GM23338 (cell line): ENCODE measurements at regions not wholly inside any gene's neighbourhood (a gene's known extent, or its start where the extent isn't known, plus 50 kb on each side); places are given as distances from the start of the nearest gene placed in this dataset.

ENCODE experiments used
- ATAC-seq: fragments of 200-7000 bp; cut with Tn5 transposase; 3 replicates; pipeline ENCODE4 v1.9.1; 2020
- DNase-seq: peaks from one replicate; pipeline ENCODE4 v3.0.0-alpha.2; 2015; ENCODE audit warnings: low spot score
- H2AFZ ChIP-seq: fragments of 200-600 bp; sonication (generic); 2 replicates; pipeline ENCODE4 v1.8.0; 2016; ENCODE audit warnings: antibody characterized with exemption, mild to moderate bottlenecking, moderate library complexity
- H3F3A ChIP-seq: fragments of 200-600 bp; sonication (generic); replicated peaks from 2 replicates; pipeline ENCODE4 v1.8.0; 2017; ENCODE audit warnings: antibody characterized with exemption, mixed run types, low read depth
- H3K27ac ChIP-seq: fragments of 200-600 bp; sonication (generic); 2 replicates; pipeline ENCODE4 v1.6.1; 2016; ENCODE audit warnings: low read depth
- H3K27me3 ChIP-seq: fragments of 200-600 bp; sonication (generic); 2 replicates; pipeline ENCODE4 v1.8.0; 2016; ENCODE audit warnings: mild to moderate bottlenecking, mixed run types, moderate library complexity; ENCODE audit not compliant: insufficient read depth
- H3K36me3 ChIP-seq: fragments of 200-600 bp; sonication (generic); 2 replicates; pipeline ENCODE4 v1.8.0; 2016; ENCODE audit warnings: mild to moderate bottlenecking; ENCODE audit not compliant: insufficient read depth
- H3K4me1 ChIP-seq: fragments of 200-600 bp; sonication (generic); 2 replicates; pipeline ENCODE4 v1.8.0; 2016; ENCODE audit warnings: mild to moderate bottlenecking, moderate library complexity; ENCODE audit not compliant: insufficient read depth
- H3K4me2 ChIP-seq: fragments of 200-600 bp; sonication (generic); 2 replicates; pipeline ENCODE4 v1.7.1; 2017; ENCODE audit warnings: mixed run types
- H3K4me3 ChIP-seq: fragments of 200-600 bp; sonication (generic); 2 replicates; pipeline ENCODE4 v1.6.1; 2016; ENCODE audit warnings: mixed run types
- H3K79me2 ChIP-seq: fragments of 200-600 bp; sonication (generic); replicated peaks from 2 replicates; pipeline ENCODE4 v1.8.0; 2017; ENCODE audit warnings: mild to moderate bottlenecking; ENCODE audit not compliant: insufficient read depth
- H3K9me2 ChIP-seq: fragments of 200-600 bp; sonication (generic); 2 replicates; pipeline ENCODE4 v1.8.0; 2017; ENCODE audit not compliant: insufficient read depth
- H4K20me1 ChIP-seq: fragments of 200-600 bp; sonication (generic); replicated peaks from 2 replicates; pipeline ENCODE4 v1.8.0; 2017; ENCODE audit warnings: mild to moderate bottlenecking; ENCODE audit not compliant: insufficient read depth
- H3K27ac Mint-ChIP-seq: 2 replicates; pipeline ENCODE4 v1.8.0; 2020; ENCODE audit warnings: inconsistent platforms, mild to moderate bottlenecking, moderate library complexity, mixed read lengths
- H3K27me3 Mint-ChIP-seq: 3 replicates; pipeline ENCODE4 v1.8.0; 2022; ENCODE audit warnings: low read depth, mild to moderate bottlenecking, moderate library complexity, mixed read lengths, inconsistent platforms; ENCODE audit not compliant: insufficient read depth, poor library complexity
- H3K36me3 Mint-ChIP-seq: 3 replicates; pipeline ENCODE4 v1.8.0; 2021; ENCODE audit warnings: low read depth, mild to moderate bottlenecking, inconsistent platforms, moderate library complexity, mixed read lengths
- H3K4me1 Mint-ChIP-seq: 3 replicates; pipeline ENCODE4 v1.8.0; 2020; ENCODE audit warnings: mild to moderate bottlenecking, inconsistent platforms, mixed read lengths
- H3K4me3 Mint-ChIP-seq: 3 replicates; pipeline ENCODE4 v1.8.0; 2021; ENCODE audit warnings: moderate library complexity, mild to moderate bottlenecking, inconsistent platforms, mixed read lengths
- H3K9me3 Mint-ChIP-seq: 3 replicates; pipeline ENCODE4 v1.8.0; 2020; ENCODE audit warnings: moderate library complexity, mild to moderate bottlenecking, inconsistent platforms, mixed read lengths
- CREB1 ChIP-seq: fragments of 250-450 bp; sonication (Bioruptor Pico); IDR thresholded peaks from 2 replicates; pipeline ENCODE4 v1.5.0; 2020; ENCODE audit warnings: low read depth, mild to moderate bottlenecking, moderate library complexity
- CTCF ChIP-seq, 2 experiments: fragments of 200-600 bp in 1 of 2; sonication (generic) in 1 of 2; conservative IDR thresholded peaks; 2 replicates each; pipeline versions ENCODE4 v1.5.1 to v1.6.1; 2016 to 2017; ENCODE audit warnings: antibody characterized with exemption in 2 of 2, low read depth in 2 of 2, mild to moderate bottlenecking in 2 of 2, moderate library complexity in 1 of 2
- ETS1 ChIP-seq: IDR thresholded peaks from 2 replicates; pipeline ENCODE4 v1.6.1; 2016; ENCODE audit warnings: antibody characterized with exemption
- EZH2 ChIP-seq: fragments of 200-600 bp; sonication (generic); IDR thresholded peaks from one replicate; pipeline ENCODE4 v1.8.0; 2017; ENCODE audit warnings: antibody characterized with exemption, mild to moderate bottlenecking, low read depth; ENCODE audit not compliant: unreplicated experiment
- EZH2phosphoT487 ChIP-seq: fragments of 200-600 bp; sonication (generic); IDR thresholded peaks from one replicate; pipeline ENCODE4 v1.8.1; 2018; ENCODE audit warnings: antibody characterized with exemption; ENCODE audit not compliant: unreplicated experiment
- JUNB ChIP-seq: IDR thresholded peaks from one replicate; pipeline ENCODE4 v1.6.1; 2016; ENCODE audit warnings: antibody characterized with exemption; ENCODE audit not compliant: unreplicated experiment
- NANOG ChIP-seq: IDR thresholded peaks from 2 replicates; pipeline ENCODE4 v1.6.1; 2016; ENCODE audit warnings: antibody characterized with exemption, borderline replicate concordance
- POLR2AphosphoS5 ChIP-seq: IDR thresholded peaks from 2 replicates; pipeline ENCODE4 v1.6.1; 2016; ENCODE audit warnings: antibody characterized with exemption, low read depth
- REST ChIP-seq: IDR thresholded peaks from one replicate; pipeline ENCODE4 v1.6.1; 2018; ENCODE audit warnings: antibody characterized with exemption; ENCODE audit not compliant: unreplicated experiment
- STAT1 ChIP-seq: IDR thresholded peaks from one replicate; pipeline ENCODE4 v1.6.1; 2016; ENCODE audit warnings: antibody characterized with exemption; ENCODE audit not compliant: unreplicated experiment
- ZNF114 ChIP-seq: fragments of 250-450 bp; sonication (Bioruptor Pico); IDR thresholded peaks from 2 replicates; pipeline ENCODE4 v1.5.0; 2020; ENCODE audit warnings: mild to moderate bottlenecking, moderate library complexity
- ZNF331 ChIP-seq: fragments of 250-450 bp; sonication (Bioruptor Pico); IDR thresholded peaks from 2 replicates; pipeline ENCODE4 v1.5.0; 2020; ENCODE audit warnings: low read depth, mild to moderate bottlenecking, moderate library complexity
- ZNF462 ChIP-seq: fragments of 250-450 bp; sonication (Bioruptor Pico); IDR thresholded peaks from 2 replicates; pipeline ENCODE4 v1.5.0; 2020; ENCODE audit warnings: mild to moderate bottlenecking, moderate library complexity

GRCh38 chr10:36766415-36766810 lies 359.0 kb upstream of the ANKRD30A start (continued):
- TF ChIP-seq POLR2AphosphoS5 = no peak

GRCh38 chr10:36765782-36766414 lies 359.5 kb upstream of the ANKRD30A start:
- ATAC-seq = no peak
- no peaks in the 10 kb centered on the region for H3K36me3 Mint-ChIP-seq
- H3K27ac ChIP-seq = no peak overlapping the region

More at GRCh38 chr10:36765782-36766414, 359.5 kb upstream of the ANKRD30A start:
- no peaks in the 10 kb centered on the region for H3F3A ChIP-seq
- no peak overlapping the region for H3K4me3 ChIP-seq
- Mint-ChIP-seq H3K27ac (no peak overlapping the region), H3K4me1 (no peaks in the 10 kb centered on the region), H3K27me3 (peaks cover 4% of the 10 kb centered on the region), H3K4me3 (no peak overlapping the region), H3K9me3 (no peaks in the 10 kb centered on the region)
- H3K36me3 ChIP-seq = no peaks in the 10 kb centered on the region
- no peaks in the 10 kb centered on the region for H3K9me2 ChIP-seq
- no peak overlapping the region for H2AFZ ChIP-seq
- H4K20me1 ChIP-seq = no peaks in the 10 kb centered on the region
- H3K79me2 ChIP-seq = no peaks in the 10 kb centered on the region
- no peak for DNase-seq
- H3K4me1 ChIP-seq = no peaks in the 10 kb centered on the region
- TF ChIP-seq ZNF331 (CRISPR knock-in tag) (no peak), CREB1 (CRISPR knock-in tag) (no peak), CTCF (conservative IDR thresholded peaks at IDR 0.05; ENCODE audit: low read depth in 2 of 2) (no peak), STAT1 (no peak), ZNF462 (CRISPR knock-in tag) (no peak), REST (no peak), EZH2 (no peak), JUNB (no peak), NANOG (no peak), EZH2phosphoT487 (no peak), POLR2AphosphoS5 (no peak), ETS1 (no peak), ZNF114 (CRISPR knock-in tag) (no peak)
- H3K4me2 ChIP-seq = no peak overlapping the region
- H3K27me3 ChIP-seq = no peaks in the 10 kb centered on the region
